HFFc6 (cell line): ENCODE measurements at regions not wholly inside any gene's neighbourhood (a gene's known extent, or its start where the extent isn't known, plus 50 kb on each side); places are given as distances from the start of the nearest gene placed in this dataset.

Experiments used
- DNase-seq: peaks from one replicate; pipeline ENCODE4 v3.0.0-alpha.2; 2018
- H3K27ac Mint-ChIP-seq: 2 replicates; pipeline ENCODE4 v1.8.0; 2020; ENCODE audit warnings: mild to moderate bottlenecking, mixed read lengths
- H3K27me3 Mint-ChIP-seq: 2 replicates; pipeline ENCODE4 v1.8.0; 2021; ENCODE audit warnings: mild to moderate bottlenecking, moderate library complexity, mixed read lengths; ENCODE audit not compliant: insufficient read depth
- H3K36me3 Mint-ChIP-seq: 2 replicates; pipeline ENCODE4 v1.8.0; 2021; ENCODE audit warnings: low read depth, mixed read lengths
- H3K4me1 Mint-ChIP-seq: 2 replicates; pipeline ENCODE4 v1.8.0; 2020; ENCODE audit warnings: low read depth, mixed read lengths
- H3K4me3 Mint-ChIP-seq: 2 replicates; pipeline ENCODE4 v1.8.0; 2020; ENCODE audit warnings: mild to moderate bottlenecking, moderate library complexity, mixed read lengths
- H3K9me3 Mint-ChIP-seq: 2 replicates; pipeline ENCODE4 v1.8.0; 2020; ENCODE audit warnings: mild to moderate bottlenecking, mixed read lengths
- TF ChIP-seq, protein P1 (sequence below): fragments of 200-600 bp; sonication (generic); IDR thresholded peaks from 2 replicates; pipeline ENCODE4 v1.5.0; 2021; ENCODE audit warnings: antibody characterized with exemption, mild to moderate bottlenecking

DNA sequence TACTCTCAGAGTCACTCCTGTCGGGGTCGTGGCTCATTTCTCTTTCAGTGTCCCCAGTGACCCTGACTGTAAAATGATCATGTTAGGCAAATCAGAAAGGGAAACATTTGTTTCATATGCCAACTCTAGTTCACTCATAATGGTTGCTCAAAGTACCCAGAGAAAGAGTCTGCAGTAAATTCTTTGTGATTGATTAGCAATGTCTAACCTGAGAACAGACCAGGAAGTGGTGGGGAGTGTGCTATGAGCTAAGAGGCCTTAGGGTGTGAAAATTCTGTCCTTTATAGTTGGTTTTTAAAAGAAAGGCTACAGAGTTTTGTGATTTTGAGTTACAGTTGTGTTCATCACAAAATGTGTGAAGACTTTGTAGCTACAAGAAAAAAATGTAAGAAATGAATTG lies 108.9 kb downstream of the EDEM1 start:
- H3K9me3 Mint-ChIP-seq = no peaks in the 10 kb centered on the region
- TF ChIP-seq, protein P1, sequence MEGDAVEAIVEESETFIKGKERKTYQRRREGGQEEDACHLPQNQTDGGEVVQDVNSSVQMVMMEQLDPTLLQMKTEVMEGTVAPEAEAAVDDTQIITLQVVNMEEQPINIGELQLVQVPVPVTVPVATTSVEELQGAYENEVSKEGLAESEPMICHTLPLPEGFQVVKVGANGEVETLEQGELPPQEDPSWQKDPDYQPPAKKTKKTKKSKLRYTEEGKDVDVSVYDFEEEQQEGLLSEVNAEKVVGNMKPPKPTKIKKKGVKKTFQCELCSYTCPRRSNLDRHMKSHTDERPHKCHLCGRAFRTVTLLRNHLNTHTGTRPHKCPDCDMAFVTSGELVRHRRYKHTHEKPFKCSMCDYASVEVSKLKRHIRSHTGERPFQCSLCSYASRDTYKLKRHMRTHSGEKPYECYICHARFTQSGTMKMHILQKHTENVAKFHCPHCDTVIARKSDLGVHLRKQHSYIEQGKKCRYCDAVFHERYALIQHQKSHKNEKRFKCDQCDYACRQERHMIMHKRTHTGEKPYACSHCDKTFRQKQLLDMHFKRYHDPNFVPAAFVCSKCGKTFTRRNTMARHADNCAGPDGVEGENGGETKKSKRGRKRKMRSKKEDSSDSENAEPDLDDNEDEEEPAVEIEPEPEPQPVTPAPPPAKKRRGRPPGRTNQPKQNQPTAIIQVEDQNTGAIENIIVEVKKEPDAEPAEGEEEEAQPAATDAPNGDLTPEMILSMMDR = no peak
- H3K27me3 Mint-ChIP-seq = no peaks in the 10 kb centered on the region
- H3K4me3 Mint-ChIP-seq = no peak overlapping the region
- H3K27ac Mint-ChIP-seq = no peak overlapping the region
- peaks cover 65% of the 10 kb centered on the region for H3K4me1 Mint-ChIP-seq
- DNase-seq = no peak
- H3K36me3 Mint-ChIP-seq = no peaks in the 10 kb centered on the region

DNA sequence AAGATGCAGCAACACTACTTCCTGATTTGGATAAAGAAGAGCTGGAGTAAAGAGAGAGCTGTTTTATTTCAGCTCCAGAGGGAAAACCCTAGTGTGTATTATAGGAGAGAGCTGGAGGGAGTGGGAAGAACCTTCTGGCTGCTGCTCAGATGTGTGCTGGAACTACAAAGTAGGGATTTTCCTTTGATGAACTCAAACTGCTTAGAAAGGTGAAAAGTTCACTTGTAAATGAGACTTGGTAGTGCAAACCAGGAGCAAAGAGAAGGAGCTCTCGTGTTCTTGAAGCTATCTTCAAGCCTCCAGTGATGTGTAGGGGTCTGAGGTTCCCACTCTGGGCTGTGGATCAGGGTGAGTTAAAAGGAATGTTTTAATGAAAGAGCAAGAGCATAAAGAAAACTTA lies 110.4 kb downstream of the EDEM1 start:
- no peak overlapping the region for H3K4me3 Mint-ChIP-seq
- no peaks in the 10 kb centered on the region for H3K9me3 Mint-ChIP-seq
- no peak overlapping the region for H3K27ac Mint-ChIP-seq
- TF ChIP-seq, protein P1 = no peak
- DNase-seq = no peak
- peaks cover 79% of the 10 kb centered on the region for H3K4me1 Mint-ChIP-seq
- H3K36me3 Mint-ChIP-seq = no peaks in the 10 kb centered on the region
- H3K27me3 Mint-ChIP-seq = no peaks in the 10 kb centered on the region

DNA sequence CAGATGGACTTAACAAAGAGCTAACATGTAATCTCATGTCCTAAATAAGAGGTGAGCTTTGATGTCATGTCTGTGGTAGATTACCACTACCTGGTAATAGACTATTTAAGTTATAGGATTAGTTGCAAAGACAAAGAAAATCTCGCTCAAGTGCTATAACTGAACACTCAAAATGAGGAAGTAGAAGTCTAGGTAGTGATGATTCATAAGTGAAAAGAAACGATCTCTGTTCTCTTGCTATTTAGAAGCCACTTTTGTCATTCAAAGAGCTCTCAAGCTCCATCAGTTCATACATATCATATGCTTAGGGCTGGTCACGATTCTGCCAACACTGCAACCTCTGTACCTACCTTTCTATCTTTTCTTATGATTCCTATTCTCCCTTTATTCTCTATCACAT lies 110.9 kb downstream of the EDEM1 start:
- no peaks in the 10 kb centered on the region for H3K27me3 Mint-ChIP-seq
- DNase-seq = no peak
- H3K4me3 Mint-ChIP-seq = no peak overlapping the region
- no peak overlapping the region for H3K27ac Mint-ChIP-seq
- H3K9me3 Mint-ChIP-seq = no peaks in the 10 kb centered on the region
- H3K4me1 Mint-ChIP-seq = peaks cover 79% of the 10 kb centered on the region
- TF ChIP-seq, protein P1 = no peak
- no peaks in the 10 kb centered on the region for H3K36me3 Mint-ChIP-seq

DNA sequence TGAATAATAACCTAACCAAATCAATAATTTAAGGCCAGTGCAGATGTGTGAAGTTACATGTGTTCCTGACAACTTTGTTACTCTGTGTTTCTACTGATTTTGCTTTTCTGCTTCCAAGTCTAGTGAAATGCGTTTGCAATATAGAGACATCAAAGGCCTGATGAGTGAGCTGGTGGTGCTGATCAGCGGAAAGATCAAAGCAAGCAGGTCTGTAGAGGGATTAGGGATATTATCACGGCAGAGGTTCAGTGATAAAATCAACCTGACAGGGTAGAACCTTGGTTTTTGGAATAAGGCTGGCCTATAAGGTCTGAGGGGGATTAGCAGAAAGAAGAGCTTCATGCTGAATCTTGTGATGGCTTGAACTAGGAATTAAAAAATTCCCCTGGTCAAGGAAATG lies 111.7 kb downstream of the EDEM1 start:
- no peak for DNase-seq
- no peaks in the 10 kb centered on the region for H3K27me3 Mint-ChIP-seq
- no peaks in the 10 kb centered on the region for H3K36me3 Mint-ChIP-seq
- peaks cover 79% of the 10 kb centered on the region for H3K4me1 Mint-ChIP-seq
- H3K27ac Mint-ChIP-seq = no peak overlapping the region
- TF ChIP-seq, protein P1 = no peak
- H3K4me3 Mint-ChIP-seq = no peak overlapping the region
- no peaks in the 10 kb centered on the region for H3K9me3 Mint-ChIP-seq

DNA sequence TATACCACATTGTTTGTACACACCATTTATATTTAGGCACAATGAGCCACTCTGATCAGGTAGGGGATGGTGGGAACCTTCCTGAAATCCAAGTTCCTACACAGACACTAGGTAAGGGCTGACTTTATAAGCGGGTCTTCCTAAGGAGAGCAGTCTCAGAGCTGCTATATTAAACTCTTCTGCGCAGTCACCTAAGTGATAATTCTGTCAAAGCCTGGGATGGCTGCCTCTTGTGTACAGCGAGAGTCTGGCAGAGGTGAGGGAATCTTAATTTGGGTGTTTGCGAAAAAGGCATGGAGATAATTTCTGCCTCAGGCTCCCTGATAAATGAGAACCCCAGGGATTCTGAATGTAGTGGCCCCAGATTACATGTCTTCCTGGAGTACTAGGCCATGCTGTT lies 113.1 kb downstream of the EDEM1 start:
- Mint-ChIP-seq H3K4me3 (no peak overlapping the region), H3K9me3 (no peaks in the 10 kb centered on the region), H3K27me3 (no peaks in the 10 kb centered on the region), H3K27ac (no peak overlapping the region), H3K4me1 (peaks cover 77% of the 10 kb centered on the region), H3K36me3 (no peaks in the 10 kb centered on the region)
- TF ChIP-seq, protein P1 = no peak
- DNase-seq = no peak
